ENCODE measurements at regions not wholly inside any gene's neighbourhood (a gene's known extent, or its start where the extent isn't known, plus 50 kb on each side); places are given as distances from the start of the nearest gene placed in this dataset.
"Not testable (repeated sequence)": the region's sequence is repeated elsewhere in the genome, so short reads cannot be mapped to it uniquely, and the experiment has no call there.

DNA sequence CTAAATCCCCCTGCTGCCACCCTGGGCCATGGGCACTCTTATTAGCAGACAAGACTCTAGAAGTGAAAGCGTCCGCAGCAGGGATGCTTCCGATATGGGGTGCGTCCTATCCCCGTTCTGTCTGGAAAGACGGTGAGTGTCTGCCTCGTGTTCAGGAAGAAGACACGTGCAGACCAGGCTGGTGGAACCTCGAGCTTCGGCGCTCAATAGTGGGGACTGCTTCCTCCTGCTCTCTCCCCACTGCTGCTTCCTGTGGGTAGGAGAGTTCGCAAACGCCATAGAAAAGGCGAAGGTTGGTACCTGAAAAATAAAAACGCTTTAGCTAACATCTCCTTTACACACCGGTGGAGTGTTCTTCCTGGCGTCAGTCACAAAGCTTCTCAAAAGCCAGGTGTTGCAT lies 67.7 kb upstream of the LYZL2 start:
- not testable (repeated sequence) for DNase-seq (ENCODE audit: low read depth)

DNA sequence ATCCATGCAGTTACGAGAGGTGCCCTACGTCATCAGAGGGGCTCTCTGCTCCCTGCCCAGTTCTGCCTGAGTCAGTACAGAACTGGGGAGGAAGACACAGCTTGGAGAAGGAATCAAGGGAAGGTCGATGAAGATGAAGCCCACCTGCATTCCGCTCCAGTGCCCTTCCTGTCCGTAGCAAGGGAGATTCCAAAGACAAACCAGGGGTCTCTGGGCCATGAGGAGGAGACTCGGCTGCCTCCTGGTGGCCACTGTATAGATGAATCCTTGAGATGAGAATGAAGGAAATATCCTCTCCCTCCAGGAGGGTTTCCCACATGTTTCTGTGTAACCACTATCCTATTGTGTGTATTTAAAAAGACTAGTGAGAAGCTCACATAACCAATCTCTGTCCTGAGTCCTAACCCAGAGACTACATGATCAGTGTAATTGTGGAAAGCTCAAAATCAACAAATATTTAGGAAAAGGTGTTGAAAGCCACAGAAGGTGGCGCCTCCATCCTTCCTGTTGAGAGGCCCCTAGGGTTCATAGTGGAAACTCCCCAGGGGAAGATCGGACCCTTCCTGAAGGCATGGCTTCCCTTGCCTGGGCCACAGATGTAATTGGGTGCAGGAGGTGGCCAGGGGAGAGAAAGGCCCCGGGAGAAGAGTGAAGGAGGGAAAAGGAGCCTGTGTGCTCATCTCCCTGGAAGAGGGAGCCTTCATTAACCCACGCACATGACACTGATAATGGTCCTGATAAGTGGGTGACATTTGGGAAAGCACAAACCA lies 67.0 kb upstream of the LYZL2 start:
- not testable (repeated sequence) for DNase-seq (ENCODE audit: low read depth)

DNA sequence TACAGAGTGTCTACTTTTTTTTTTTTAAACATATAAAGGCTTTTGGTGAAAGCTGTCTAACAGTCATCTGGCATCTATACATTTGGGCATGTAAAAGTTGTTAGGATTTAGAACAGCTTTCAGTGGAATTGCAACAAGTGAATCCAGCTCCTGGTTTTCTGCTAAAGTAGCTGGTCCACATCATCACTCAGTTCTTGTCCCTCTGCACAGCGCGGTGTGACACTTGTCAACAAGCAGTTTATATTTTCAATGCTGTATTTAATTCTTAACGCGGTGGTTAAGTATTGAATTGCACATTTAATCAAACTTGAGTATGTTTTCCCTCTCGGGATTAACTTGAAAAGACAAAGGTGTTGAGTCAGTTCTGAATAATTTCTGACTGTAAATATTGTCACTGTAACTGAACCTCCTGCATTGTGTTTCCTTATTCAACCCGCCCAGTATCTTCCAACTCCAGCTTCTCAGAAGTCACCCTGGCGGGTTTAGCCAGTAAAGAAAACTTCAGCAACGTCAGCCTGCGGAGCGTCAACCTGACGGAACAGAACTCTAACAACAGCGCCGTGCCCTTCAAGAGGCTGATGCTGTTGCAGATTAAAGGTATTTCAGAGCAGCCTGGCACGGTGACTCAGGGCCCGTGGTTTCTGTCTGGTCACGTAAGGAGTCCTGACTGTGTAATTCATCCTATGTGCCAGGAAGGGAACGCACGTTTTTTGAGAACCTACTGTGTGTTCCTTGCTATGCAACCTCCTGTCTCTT lies 66.1 kb upstream of the LYZL2 start:
- peak; percentile 78 for DNase-seq (ENCODE audit: low read depth)

DNA sequence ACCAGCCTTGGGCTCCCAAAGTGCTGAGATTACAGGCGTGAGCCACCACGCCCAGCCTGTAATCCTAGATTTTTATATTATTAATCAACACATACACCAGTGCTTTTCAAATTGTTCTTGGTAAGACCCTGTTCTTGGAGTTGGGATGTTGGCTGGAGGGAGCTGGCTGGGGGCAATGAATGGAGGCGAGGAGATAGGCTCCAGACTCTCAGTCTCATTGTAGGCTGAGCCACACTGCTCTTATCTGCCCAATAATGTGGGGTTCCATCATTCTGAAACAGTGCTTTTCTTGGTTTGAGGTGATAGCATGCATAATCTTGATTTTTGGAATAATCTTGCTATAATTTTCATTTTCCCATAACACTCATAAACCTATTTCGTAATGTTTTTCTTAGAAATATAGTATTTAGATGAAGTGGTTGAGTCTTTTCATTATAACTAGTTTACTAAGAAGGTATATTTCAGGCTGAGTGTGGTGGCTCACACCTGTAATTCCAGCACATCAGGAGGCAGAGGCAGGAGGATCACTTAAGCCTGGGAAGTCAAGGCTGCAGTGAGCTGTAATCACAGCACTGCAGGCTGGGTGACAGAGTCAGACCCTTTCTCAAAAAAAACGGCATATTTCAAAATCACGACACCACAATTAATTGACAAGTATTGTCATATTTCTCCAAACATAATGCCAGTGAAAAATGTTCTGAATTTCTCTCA lies 65.1 kb upstream of the LYZL2 start:
- no peak for DNase-seq (ENCODE audit: low read depth)

DNA sequence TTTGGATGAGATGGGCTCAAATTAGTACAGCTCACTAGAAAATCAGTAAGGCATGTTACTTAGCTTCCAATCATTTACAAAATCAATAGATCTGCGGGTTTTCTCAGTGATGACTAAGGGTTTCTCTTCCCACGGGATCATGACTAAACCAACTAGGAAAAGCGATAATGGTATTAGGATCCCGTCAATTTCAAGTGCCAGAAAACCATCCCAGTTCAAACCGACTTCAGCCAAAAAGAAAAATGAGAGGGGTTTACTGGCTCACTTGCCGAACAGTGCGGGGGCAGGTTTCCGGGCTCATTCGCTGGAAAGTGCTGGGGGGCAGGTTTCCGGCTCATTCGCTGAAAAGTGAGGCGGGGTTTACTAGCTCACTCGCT lies 62.1 kb upstream of the LYZL2 start:
- no peak for DNase-seq (ENCODE audit: low read depth)

DNA sequence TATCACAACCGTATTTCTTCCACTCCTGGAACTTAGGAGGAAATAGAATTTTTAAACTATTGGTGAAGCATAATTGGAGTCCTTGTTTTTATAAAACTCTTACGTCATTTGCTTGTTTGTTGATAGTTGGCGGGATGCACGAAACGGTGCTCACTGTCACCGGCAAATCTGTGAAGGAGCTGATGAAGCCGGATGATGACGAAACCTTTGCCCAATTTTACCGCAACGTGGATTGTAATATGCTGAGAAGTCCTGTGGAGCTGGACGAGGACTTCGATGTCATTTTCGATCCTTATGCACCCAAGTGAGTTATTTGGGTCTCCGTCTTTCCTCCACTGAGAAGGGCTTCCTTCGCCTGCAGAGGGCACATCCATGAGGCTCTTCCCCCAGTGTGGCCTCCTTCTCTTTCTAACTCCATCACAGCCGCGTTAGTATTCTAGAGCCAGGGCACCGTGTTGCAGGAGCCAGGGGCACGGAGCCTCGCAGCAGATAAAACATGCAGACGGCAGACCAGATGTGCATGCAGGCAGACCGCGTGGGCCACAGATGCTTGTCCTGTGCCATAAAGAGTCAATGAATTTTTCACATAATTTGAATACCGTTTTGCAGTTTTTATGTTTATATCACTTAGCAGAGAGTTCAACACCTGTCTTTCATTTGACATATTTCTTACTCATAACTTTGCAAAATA lies 61.5 kb upstream of the LYZL2 start:
- not testable (repeated sequence) for DNase-seq (ENCODE audit: low read depth)

DNA sequence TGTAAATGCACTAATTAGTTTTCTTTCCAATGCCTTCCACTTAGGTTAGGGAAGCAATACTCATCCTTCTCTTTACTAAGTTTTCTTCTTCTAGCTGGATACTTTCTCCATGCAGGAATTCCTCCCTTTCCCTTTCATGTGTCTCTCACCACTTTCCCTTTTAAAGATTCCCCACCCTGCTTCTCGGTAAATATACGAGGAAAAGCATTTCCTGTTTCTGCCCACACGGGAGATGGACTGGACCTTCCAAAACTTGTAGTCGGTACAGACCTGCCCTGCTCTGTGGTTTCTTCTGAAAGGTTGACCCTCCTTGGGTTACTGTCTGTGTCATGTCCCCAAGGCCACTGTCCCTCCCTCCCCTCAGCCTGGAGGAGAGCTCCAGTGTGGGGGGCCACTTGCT lies 58.9 kb upstream of the LYZL2 start:
- DNase-seq (ENCODE audit: low read depth), result no peak

DNA sequence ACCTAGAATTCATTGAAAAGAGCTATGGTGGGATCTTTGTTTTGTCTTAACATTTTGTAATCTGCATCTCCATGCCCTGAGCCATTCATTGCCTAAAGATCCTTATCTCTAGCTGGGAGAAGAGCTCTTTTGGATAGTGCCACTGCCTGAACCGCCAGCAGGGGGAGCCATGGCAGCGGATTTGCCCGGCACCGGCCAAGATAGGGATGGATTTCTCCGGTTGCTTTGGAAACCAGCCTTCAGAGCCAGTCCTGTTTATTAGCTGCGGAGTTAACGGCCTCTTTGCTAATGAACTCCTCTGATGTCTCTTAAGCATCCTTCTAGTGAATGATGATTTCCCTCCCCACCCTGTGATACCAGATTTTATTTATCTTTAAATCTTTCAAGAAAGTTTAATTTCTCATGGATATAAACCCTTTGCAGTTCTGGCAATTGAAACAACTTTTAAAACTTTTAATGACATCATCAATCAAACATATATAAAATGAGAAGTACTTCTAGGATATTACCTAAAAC lies 58.2 kb upstream of the LYZL2 start:
- DNase-seq (ENCODE audit: low read depth), result peak; percentile 77

DNA sequence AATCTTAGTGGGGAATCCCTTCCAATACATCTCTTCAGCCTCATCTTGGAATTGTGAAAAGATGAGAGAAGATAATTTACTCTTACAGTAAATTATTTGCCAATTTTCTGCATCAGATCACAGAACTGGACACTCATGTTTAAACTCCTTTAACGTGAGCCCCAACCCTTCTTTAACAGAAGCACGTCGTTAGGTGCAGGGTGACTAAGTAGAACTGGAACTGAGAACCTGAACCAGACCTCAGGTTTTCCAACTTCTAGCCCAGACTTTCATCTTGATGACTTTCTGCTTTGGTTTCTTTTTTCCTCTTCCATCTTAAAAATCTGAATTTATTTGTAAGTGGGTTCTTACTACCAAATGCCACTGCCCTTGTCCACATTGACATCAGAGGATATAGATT lies 57.2 kb upstream of the LYZL2 start:
- no peak for DNase-seq (ENCODE audit: low read depth)

DNA sequence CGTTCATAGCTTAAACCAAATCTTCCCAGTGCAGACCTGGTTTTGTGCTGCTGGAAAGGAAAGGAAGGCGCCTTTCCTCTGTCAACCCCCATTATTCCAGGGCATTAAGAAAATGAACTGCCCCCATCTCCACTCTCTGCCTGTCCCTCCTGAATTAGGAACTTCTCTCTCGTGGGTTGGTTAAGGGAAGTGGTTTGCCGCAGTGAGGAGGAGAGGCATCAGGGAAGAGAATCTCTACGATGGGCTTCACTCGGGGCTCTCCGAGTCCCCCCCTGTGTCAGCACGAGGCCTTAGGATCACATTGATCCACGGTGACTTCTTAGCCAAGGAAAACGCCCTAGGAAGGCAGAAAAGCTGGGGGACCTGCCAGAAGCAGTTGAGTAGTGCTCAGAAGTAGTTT lies 53.9 kb upstream of the LYZL2 start:
- no peak for DNase-seq (ENCODE audit: low read depth)

DNA sequence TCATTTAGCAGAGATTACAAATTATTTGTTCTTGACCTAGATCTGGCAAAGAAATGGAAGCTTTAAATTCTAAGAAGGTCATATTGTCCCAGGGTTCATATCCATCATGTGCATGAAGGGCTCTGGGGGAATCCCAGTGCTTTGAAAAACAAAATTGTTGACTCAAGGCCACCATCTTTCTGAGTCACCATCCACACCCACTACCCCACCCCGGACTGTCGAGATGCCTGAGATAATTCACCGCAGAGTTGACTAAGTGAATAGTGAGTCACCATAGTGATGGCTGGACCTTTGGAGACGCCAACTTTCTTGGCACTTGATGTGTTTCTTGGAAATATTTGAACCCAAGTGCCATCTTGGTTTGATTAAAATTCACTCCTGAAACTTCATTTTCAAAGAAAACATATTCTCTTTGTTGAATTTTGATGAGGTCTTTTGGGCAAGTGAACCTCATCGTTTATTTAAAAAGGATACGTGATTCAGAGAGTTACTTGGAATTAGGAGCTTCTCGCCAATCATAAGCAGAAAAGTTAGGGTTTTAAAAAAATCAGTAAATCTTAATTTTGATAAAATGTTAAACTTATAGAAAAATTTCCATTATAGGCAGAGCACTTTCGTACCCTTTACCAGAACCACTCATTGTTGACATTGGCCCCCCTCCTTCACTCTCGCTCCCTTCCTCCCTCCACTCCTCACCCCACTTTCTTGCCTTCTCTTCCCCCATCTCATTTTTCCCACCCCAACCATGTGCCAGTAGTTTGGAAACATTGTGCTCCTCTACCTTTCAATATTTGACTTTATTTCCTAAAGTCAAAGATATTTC lies 53.0 kb upstream of the LYZL2 start:
- peak; percentile 73 for DNase-seq (ENCODE audit: low read depth)

DNA sequence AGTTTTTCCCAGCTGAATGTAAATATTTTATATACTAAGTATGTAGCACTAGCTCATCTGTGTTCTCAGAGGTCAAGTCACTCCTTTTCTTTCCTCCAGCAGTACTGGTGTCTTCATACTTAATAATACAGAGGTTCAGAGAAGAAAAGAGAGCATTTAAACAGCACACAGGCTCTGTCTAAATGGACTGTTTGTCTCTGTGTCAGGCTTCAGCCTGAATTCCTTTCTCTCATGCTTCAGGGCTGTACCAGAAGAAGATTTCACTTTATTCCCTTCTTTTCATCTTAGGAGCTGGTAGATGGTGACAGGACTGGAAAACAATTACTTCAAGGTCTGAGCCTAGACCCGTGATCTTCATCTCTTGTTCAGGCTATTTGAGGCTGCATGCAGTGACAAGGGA lies 51.4 kb upstream of the LYZL2 start:
- DNase-seq (ENCODE audit: low read depth), result no peak
